H1 (cell line): ENCODE measurements at regions not wholly inside any gene's neighbourhood (a gene's known extent, or its start where the extent isn't known, plus 50 kb on each side); places are given as distances from the start of the nearest gene placed in this dataset.

Experiments
- CTCF ChIA-PET: fragments of 300-600 bp; sonication (Branson Sonifier 250); formaldehyde crosslinking; loops from one replicate; lab custom pipeline; 2021; ENCODE audit not compliant: partially characterized antibody; lab: Charles Lee
- POLR2A ChIA-PET: fragments of 300-600 bp; sonication (Branson Sonifier 250); formaldehyde crosslinking; loops from one replicate; lab custom pipeline; 2021; ENCODE audit warnings: inconsistent platforms; ENCODE audit not compliant: partially characterized antibody; lab: Charles Lee
- DNase-seq, 2 experiments: peaks; one replicate each; pipeline versions ENCODE4 v3.0.0 to v3.0.0-alpha.2; 2010 to 2022; ENCODE audit warnings: low spot score in 2 of 2, low read depth in 1 of 2, mixed read lengths in 1 of 2
- FAIRE-seq: peaks from 2 replicates; lab custom pipeline; 2011; peaks lifted over from hg19 to GRCh38; lab: Jason Lieb, UNC
- H2AFZ ChIP-seq: 2 replicates; pipeline ENCODE4 v1.8.1; 2012; ENCODE audit warnings: low read length, inconsistent platforms
- H2AK5ac ChIP-seq: 2 replicates; pipeline ENCODE4 v1.6.1; 2013; ENCODE audit warnings: low read depth, low read length
- H2BK120ac ChIP-seq: replicated peaks from 2 replicates; pipeline ENCODE3; 2013; ENCODE audit warnings: low read depth, low read length, inconsistent platforms
- H2BK12ac ChIP-seq: 2 replicates; pipeline ENCODE4 v1.6.1; 2013; ENCODE audit warnings: low read depth, low read length
- H2BK15ac ChIP-seq: 2 replicates; pipeline ENCODE4 v1.6.1; 2013; ENCODE audit warnings: low read length
- H2BK20ac ChIP-seq: 2 replicates; pipeline ENCODE4 v1.6.1; 2013; ENCODE audit warnings: low read length
- H2BK5ac ChIP-seq: 2 replicates; pipeline ENCODE4 v1.6.1; 2013; ENCODE audit warnings: low read depth, low read length
- H3K14ac ChIP-seq: 2 replicates; pipeline ENCODE4 v1.6.1; 2013; ENCODE audit warnings: inconsistent platforms; ENCODE audit not compliant: insufficient read length
- H3K18ac ChIP-seq: 2 replicates; pipeline ENCODE4 v1.6.1; 2013; ENCODE audit warnings: low read length; ENCODE audit errors: extremely low read depth
- H3K23ac ChIP-seq: 2 replicates; pipeline ENCODE4 v1.6.1; 2013; ENCODE audit warnings: inconsistent platforms; ENCODE audit not compliant: insufficient read length
- H3K23me2 ChIP-seq: 2 replicates; pipeline ENCODE4 v1.6.1; 2013; ENCODE audit warnings: low read depth, low read length
- H3K27ac ChIP-seq: 2 replicates; pipeline ENCODE4 v1.6.1; 2011; ENCODE audit warnings: low read depth, low read length, inconsistent platforms
- H3K27me3 ChIP-seq, 4 experiments: replicated peaks in 1 of 4; 1 replicate in 1 of 4; 2 replicates in 3 of 4; pipeline versions ENCODE4 v1.6.1 to v1.8.1; 2011 to 2013; ENCODE audit warnings: low read length in 3 of 4, mild to moderate bottlenecking in 3 of 4, inconsistent platforms in 2 of 4, mixed read lengths in 2 of 4, moderate library complexity in 1 of 4; ENCODE audit not compliant: control insufficient read depth in 3 of 4, insufficient read depth in 3 of 4; ENCODE audit errors: extremely low read depth in 1 of 4
- H3K36me3 ChIP-seq, 4 experiments: 2 replicates each; pipeline versions ENCODE4 v1.6.1 to v1.8.1; 2011 to 2013; ENCODE audit warnings: mild to moderate bottlenecking in 4 of 4, low read length in 3 of 4, moderate library complexity in 2 of 4, control low read depth in 1 of 4, inconsistent platforms in 1 of 4; ENCODE audit not compliant: insufficient read depth in 4 of 4, control insufficient read depth in 2 of 4
- H3K4ac ChIP-seq: replicated peaks from 2 replicates; pipeline ENCODE3; 2013; ENCODE audit warnings: low read length, low read depth, mixed read lengths, inconsistent platforms; ENCODE audit not compliant: insufficient read length
- H3K4me1 ChIP-seq, 4 experiments: replicated peaks in 1 of 4; 1 replicate in 1 of 4; 2 replicates in 3 of 4; pipeline versions ENCODE4 v1.6.1 to v1.8.1; 2011 to 2013; ENCODE audit warnings: low read length in 3 of 4, inconsistent platforms in 2 of 4, mixed read lengths in 1 of 4; ENCODE audit not compliant: insufficient read depth in 4 of 4, control insufficient read depth in 3 of 4
- H3K4me2 ChIP-seq, 2 experiments: 2 replicates each; pipeline versions ENCODE4 v1.6.1 to v1.8.1; 2011 to 2013; ENCODE audit warnings: low read depth in 2 of 2, low read length in 2 of 2, control low read depth in 1 of 2, inconsistent platforms in 1 of 2, mild to moderate bottlenecking in 1 of 2; ENCODE audit not compliant: insufficient read depth in 1 of 2
- H3K4me3 ChIP-seq, 4 experiments: fragments of 200-600, 300-600 bp in 1 of 4; sonication (generic), shearing (Covaris generic), sonication (Bioruptor Twin) in 1 of 4; 2 replicates each; pipeline versions ENCODE4 v1.5.1 to v1.8.1; 2011 to 2016; ENCODE audit warnings: low read length in 4 of 4, low read depth in 3 of 4, control low read depth in 2 of 4, inconsistent platforms in 2 of 4, mild to moderate bottlenecking in 2 of 4, mixed read lengths in 1 of 4, moderate library complexity in 1 of 4; ENCODE audit not compliant: insufficient read depth in 2 of 4; ENCODE audit errors: extremely low read depth in 1 of 4
- H3K56ac ChIP-seq: replicated peaks from 2 replicates; pipeline ENCODE3; 2013; ENCODE audit warnings: low read depth, mild to moderate bottlenecking, mixed read lengths, low read length, inconsistent platforms; ENCODE audit not compliant: insufficient read length
- H3K79me1 ChIP-seq: 2 replicates; pipeline ENCODE4 v1.6.1; 2013; ENCODE audit warnings: low read depth, low read length, control low read depth
- H3K79me2 ChIP-seq, 2 experiments: 2 replicates each; pipeline versions ENCODE4 v1.6.1 to v1.8.1; 2012 to 2013; ENCODE audit warnings: low read length in 2 of 2, mild to moderate bottlenecking in 2 of 2, inconsistent platforms in 1 of 2; ENCODE audit not compliant: insufficient read depth in 2 of 2, control insufficient read depth in 1 of 2
- H3K9ac ChIP-seq, 4 experiments: replicated peaks in 1 of 4; 1 replicate in 1 of 4; 2 replicates in 3 of 4; pipeline versions ENCODE4 v1.6.1 to v1.8.1; 2011 to 2013; ENCODE audit warnings: low read depth in 3 of 4, low read length in 3 of 4, control low read depth in 2 of 4, mild to moderate bottlenecking in 2 of 4, moderate library complexity in 2 of 4, inconsistent platforms in 1 of 4; ENCODE audit errors: extremely low read depth in 1 of 4
- H3K9me3 ChIP-seq, 2 experiments: 2 replicates each; pipeline versions ENCODE4 v1.6.1 to v1.8.1; 2012 to 2013; ENCODE audit warnings: mild to moderate bottlenecking in 2 of 2, moderate library complexity in 2 of 2, control low read depth in 1 of 2, inconsistent platforms in 1 of 2, low read depth in 1 of 2, low read length in 1 of 2, mixed read lengths in 1 of 2; ENCODE audit not compliant: insufficient read depth in 2 of 2
- H4K20me1 ChIP-seq, 2 experiments: replicated peaks in 1 of 2; 2 replicates each; pipeline versions ENCODE3 to v1.8.1; 2011 to 2013; ENCODE audit warnings: inconsistent platforms in 2 of 2, low read length in 2 of 2, mild to moderate bottlenecking in 1 of 2; ENCODE audit not compliant: insufficient read depth in 2 of 2, control insufficient read depth in 1 of 2
- H4K5ac ChIP-seq: 2 replicates; pipeline ENCODE4 v1.6.1; 2013; ENCODE audit warnings: low read length, low read depth, mixed read lengths, inconsistent platforms; ENCODE audit not compliant: insufficient read length
- H4K8ac ChIP-seq: 2 replicates; pipeline ENCODE4 v1.8.0; 2013; ENCODE audit warnings: mild to moderate bottlenecking, moderate library complexity, low read length, inconsistent platforms; ENCODE audit not compliant: insufficient read depth; ENCODE audit errors: extremely low read depth
- H4K91ac ChIP-seq: replicated peaks from 2 replicates; pipeline ENCODE3; 2013; ENCODE audit warnings: low read length, mixed read lengths, inconsistent platforms; ENCODE audit not compliant: insufficient read length
- WGBS, 2 experiments: shearing (Covaris generic) in 1 of 2; methylation state at CpG; one replicate each; pipeline versions ENCODE4 v1.1.6 to v1.1.7; 2013 to 2015; ENCODE audit warnings: low lambda C conversion rate in 2 of 2, mixed read lengths in 2 of 2, inconsistent platforms in 1 of 2, low coverage in 1 of 2, missing lambda C conversion rate in 1 of 2; ENCODE audit not compliant: insufficient replicate concordance in 2 of 2, insufficient coverage in 1 of 2, insufficient read length in 1 of 2; ENCODE audit errors: extremely low coverage in 1 of 2, missing lambda C conversion rate in 1 of 2; 5-methylcytosine and 5-hydroxymethylcytosine counted together
- TF ChIP-seq, protein P1 (sequence below): IDR thresholded peaks from 2 replicates; pipeline ENCODE4 v1.6.1; 2012; ENCODE audit warnings: inconsistent platforms
- TF ChIP-seq, protein P2 (sequence below): IDR thresholded peaks from 2 replicates; pipeline ENCODE4 v1.6.1; 2011; ENCODE audit warnings: low read depth, mild to moderate bottlenecking, low read length; ENCODE audit not compliant: insufficient read depth

- H3K4me3 ChIP-seq = no peak overlapping the region
- no peak overlapping the region for H2BK12ac ChIP-seq
- no peaks in the 10 kb centered on the region for H3K9me3 ChIP-seq
- H3K27me3 ChIP-seq = no peaks in the 10 kb centered on the region
- no peak overlapping the region for H3K4ac ChIP-seq
- H3K14ac ChIP-seq = no peak overlapping the region
- no peak overlapping the region for H2AK5ac ChIP-seq
- no peak overlapping the region for H3K23ac ChIP-seq
- H4K5ac ChIP-seq = no peak overlapping the region
- POLR2A ChIA-PET = no interaction called here
- no peaks in the 10 kb centered on the region for H3K79me1 ChIP-seq
- no peak overlapping the region for H3K56ac ChIP-seq
- H3K18ac ChIP-seq = no peak overlapping the region
- no peak overlapping the region for H2BK15ac ChIP-seq
- no peaks in the 10 kb centered on the region for H3K4me1 ChIP-seq
- H2BK20ac ChIP-seq = no peak overlapping the region
- H4K8ac ChIP-seq = no peak overlapping the region
- DNase-seq (no peak), FAIRE-seq (no peak)
- no peak overlapping the region for H2AFZ ChIP-seq
- H3K79me2 ChIP-seq = no peaks in the 10 kb centered on the region
- CTCF ChIA-PET = no interaction called here
- no peak overlapping the region for H2BK5ac ChIP-seq
- no peak overlapping the region for H3K27ac ChIP-seq
- H2BK120ac ChIP-seq = no peak overlapping the region
- no peak overlapping the region for H3K9ac ChIP-seq
- H4K20me1 ChIP-seq = no peaks in the 10 kb centered on the region
- H4K91ac ChIP-seq = no peak overlapping the region
- H3K36me3 ChIP-seq = no peaks in the 10 kb centered on the region
- H3K23me2 ChIP-seq = no peaks in the 10 kb centered on the region
- TF ChIP-seq, protein P1, sequence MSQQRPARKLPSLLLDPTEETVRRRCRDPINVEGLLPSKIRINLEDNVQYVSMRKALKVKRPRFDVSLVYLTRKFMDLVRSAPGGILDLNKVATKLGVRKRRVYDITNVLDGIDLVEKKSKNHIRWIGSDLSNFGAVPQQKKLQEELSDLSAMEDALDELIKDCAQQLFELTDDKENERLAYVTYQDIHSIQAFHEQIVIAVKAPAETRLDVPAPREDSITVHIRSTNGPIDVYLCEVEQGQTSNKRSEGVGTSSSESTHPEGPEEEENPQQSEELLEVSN = no peak
- TF ChIP-seq, protein P2, sequence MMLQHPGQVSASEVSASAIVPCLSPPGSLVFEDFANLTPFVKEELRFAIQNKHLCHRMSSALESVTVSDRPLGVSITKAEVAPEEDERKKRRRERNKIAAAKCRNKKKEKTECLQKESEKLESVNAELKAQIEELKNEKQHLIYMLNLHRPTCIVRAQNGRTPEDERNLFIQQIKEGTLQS = no peak
- WGBS, 2 experiments = 86% methylated on average over 2 of the region's 2 CpGs; no CpG with 5 or more reads in 1 of the 2 experiments
- H3K4me2 ChIP-seq = no peak overlapping the region
These were observed 142.3 kb upstream of the NT5C1B start for GRCh38 chr2:18731666-18732065.
